Calu3 (cell line): ENCODE measurements at regions not wholly inside any gene's neighbourhood (a gene's known extent, or its start where the extent isn't known, plus 50 kb on each side); places are given as distances from the start of the nearest gene placed in this dataset.

Source experiments
- BruUV-seq: library from RNA; stranded (reverse); fragments of 400-500 nt; replicated peaks from 2 replicates; lab custom pipeline; 2021; lab: Mats Ljungman, UMichigan
- CTCF ChIA-PET: fragments of 300-600 bp; sonication (Branson Sonifier 250); formaldehyde crosslinking; loops from one replicate; lab custom pipeline; 2022; ENCODE audit warnings: antibody characterized with exemption; lab: Charles Lee
- DNase-seq: peaks from one replicate; pipeline ENCODE4 v3.0.0; 2022
- H3K27ac Mint-ChIP-seq: one replicate; pipeline ENCODE4 v1.8.0; 2022; ENCODE audit warnings: mixed read lengths; ENCODE audit not compliant: unreplicated experiment
- H3K27me3 Mint-ChIP-seq: one replicate; pipeline ENCODE4 v1.8.0; 2022; ENCODE audit warnings: mixed read lengths; ENCODE audit not compliant: unreplicated experiment
- H3K36me3 Mint-ChIP-seq: one replicate; pipeline ENCODE4 v1.8.0; 2022; ENCODE audit warnings: mild to moderate bottlenecking, moderate library complexity, mixed read lengths; ENCODE audit not compliant: insufficient read depth, unreplicated experiment
- H3K4me1 Mint-ChIP-seq: one replicate; pipeline ENCODE4 v1.8.0; 2022; ENCODE audit warnings: mild to moderate bottlenecking, low read depth, mixed read lengths; ENCODE audit not compliant: unreplicated experiment
- H3K4me3 Mint-ChIP-seq: one replicate; pipeline ENCODE4 v1.8.0; 2022; ENCODE audit warnings: mild to moderate bottlenecking, low read depth, moderate library complexity, mixed read lengths; ENCODE audit not compliant: unreplicated experiment
- H3K9me3 Mint-ChIP-seq: one replicate; pipeline ENCODE4 v1.8.0; 2022; ENCODE audit warnings: low read depth, mixed read lengths; ENCODE audit not compliant: unreplicated experiment
- intact Hi-C: fragments of 100-400 bp; cut with micrococcal nuclease; formaldehyde crosslinking; loops from one replicate; pipeline ENCODE4 v1.10.0; 2022; ENCODE audit not compliant: unreplicated experiment
- TF ChIP-seq, protein P1 (sequence below): fragments of 200-600 bp; IDR thresholded peaks from one replicate; pipeline ENCODE4 v1.8.0; 2022; ENCODE audit warnings: antibody characterized with exemption; ENCODE audit not compliant: unreplicated experiment

DNA sequence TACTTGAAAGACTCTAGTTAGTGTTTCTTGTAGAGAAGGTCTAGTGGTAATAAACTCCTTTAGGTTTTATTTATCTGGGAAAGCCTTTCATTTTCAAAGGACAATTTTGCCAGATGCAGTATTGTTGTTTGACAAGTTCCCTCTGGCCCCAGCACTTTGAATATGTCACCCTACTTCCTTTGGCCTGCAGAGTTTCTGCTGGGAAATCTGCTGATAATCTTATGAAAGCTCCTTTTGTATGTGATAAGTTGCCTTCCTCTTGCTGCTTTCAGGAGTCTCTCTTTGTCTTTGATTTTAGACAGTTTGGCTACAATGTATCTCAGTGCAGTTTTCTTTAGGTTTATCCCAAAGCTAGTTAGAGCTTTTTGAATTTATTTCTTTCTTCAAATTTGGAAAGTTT, 106.2 kb upstream of the L3MBTL4 start:
- no peak overlapping the region for H3K27ac Mint-ChIP-seq
- TF ChIP-seq, protein P1, sequence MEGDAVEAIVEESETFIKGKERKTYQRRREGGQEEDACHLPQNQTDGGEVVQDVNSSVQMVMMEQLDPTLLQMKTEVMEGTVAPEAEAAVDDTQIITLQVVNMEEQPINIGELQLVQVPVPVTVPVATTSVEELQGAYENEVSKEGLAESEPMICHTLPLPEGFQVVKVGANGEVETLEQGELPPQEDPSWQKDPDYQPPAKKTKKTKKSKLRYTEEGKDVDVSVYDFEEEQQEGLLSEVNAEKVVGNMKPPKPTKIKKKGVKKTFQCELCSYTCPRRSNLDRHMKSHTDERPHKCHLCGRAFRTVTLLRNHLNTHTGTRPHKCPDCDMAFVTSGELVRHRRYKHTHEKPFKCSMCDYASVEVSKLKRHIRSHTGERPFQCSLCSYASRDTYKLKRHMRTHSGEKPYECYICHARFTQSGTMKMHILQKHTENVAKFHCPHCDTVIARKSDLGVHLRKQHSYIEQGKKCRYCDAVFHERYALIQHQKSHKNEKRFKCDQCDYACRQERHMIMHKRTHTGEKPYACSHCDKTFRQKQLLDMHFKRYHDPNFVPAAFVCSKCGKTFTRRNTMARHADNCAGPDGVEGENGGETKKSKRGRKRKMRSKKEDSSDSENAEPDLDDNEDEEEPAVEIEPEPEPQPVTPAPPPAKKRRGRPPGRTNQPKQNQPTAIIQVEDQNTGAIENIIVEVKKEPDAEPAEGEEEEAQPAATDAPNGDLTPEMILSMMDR, result no peak
- no peaks in the 10 kb centered on the region for H3K4me1 Mint-ChIP-seq
- peaks cover 8% of the 10 kb centered on the region for H3K9me3 Mint-ChIP-seq
- CTCF ChIA-PET, result interaction anchor here (2.2 kb wide), 1 partner anchor 653 kb away, joined by 7 read pairs; no protein-coding TSS in a partner anchor
- peaks cover 31% of the 10 kb centered on the region for H3K27me3 Mint-ChIP-seq
- no peak overlapping the region for H3K4me3 Mint-ChIP-seq
- no peak for DNase-seq
- H3K36me3 Mint-ChIP-seq, result no peaks in the 10 kb centered on the region
- BruUV-seq, result no TSS peak
- intact Hi-C loops, result loop anchor here (1.0 kb wide), 1 partner anchor 653 kb away; no protein-coding TSS in a partner anchor

DNA sequence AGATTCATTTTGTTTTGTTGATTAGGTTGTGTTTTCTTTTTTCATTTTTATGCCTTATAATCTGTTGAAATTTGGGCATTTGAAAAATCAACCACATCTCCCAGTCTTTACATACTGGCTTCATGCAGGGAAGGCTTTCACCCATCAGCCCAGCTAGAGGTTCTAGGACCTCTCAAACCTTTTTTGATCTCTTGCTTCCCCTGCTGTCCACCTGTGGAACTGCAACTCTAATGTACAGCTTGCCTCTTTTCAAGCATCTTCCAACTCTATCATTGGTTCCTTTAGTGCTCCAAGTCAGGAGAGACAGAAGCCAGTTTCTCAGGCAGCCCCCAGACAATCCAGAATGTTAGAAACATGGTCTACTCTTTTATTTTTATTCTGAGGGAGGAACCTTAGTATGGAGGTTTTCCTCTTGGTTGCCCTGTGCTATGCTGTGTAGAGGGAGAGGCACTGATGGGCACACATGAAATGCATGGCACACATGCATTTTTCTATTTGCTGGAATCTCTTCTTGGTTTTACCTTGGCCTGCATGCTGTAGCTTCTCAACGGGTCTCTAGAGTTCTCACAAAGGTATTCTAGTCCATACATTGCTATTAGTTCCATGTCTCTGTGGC, 107.2 kb upstream of the L3MBTL4 start:
- CTCF ChIA-PET, result interaction anchor here (0.6 to 2.2 kb wide), 4 partner anchors 13 to 654 kb away, joined by 3 to 7 read pairs (median 3); no protein-coding TSS in a partner anchor
- H3K9me3 Mint-ChIP-seq, result peaks cover 5% of the 10 kb centered on the region
- peaks cover 31% of the 10 kb centered on the region for H3K27me3 Mint-ChIP-seq
- peak; percentile 66 for DNase-seq
- H3K27ac Mint-ChIP-seq, result no peak overlapping the region
- TF ChIP-seq, protein P1, result peak; percentile 86
- no peaks in the 10 kb centered on the region for H3K4me1 Mint-ChIP-seq
- BruUV-seq, result no TSS peak
- intact Hi-C loops, result loop anchor here (1.0 kb wide), 2 partner anchors 643 to 654 kb away; no protein-coding TSS in a partner anchor
- no peaks in the 10 kb centered on the region for H3K36me3 Mint-ChIP-seq
- H3K4me3 Mint-ChIP-seq, result no peak overlapping the region

- Mint-ChIP-seq H3K4me1 (no peaks in the 10 kb centered on the region), H3K27ac (no peak overlapping the region), H3K27me3 (peaks cover 31% of the 10 kb centered on the region), H3K4me3 (no peak overlapping the region), H3K9me3 (peaks cover 5% of the 10 kb centered on the region), H3K36me3 (no peaks in the 10 kb centered on the region)
- no peak for DNase-seq
- CTCF ChIA-PET, result no interaction called here
- BruUV-seq, result no TSS peak
- TF ChIP-seq, protein P1, result no peak
- intact Hi-C loops, result no loop called here
Observed at GRCh38 chr18:6525604-6526003, 110.9 kb upstream of the L3MBTL4 start.

DNA sequence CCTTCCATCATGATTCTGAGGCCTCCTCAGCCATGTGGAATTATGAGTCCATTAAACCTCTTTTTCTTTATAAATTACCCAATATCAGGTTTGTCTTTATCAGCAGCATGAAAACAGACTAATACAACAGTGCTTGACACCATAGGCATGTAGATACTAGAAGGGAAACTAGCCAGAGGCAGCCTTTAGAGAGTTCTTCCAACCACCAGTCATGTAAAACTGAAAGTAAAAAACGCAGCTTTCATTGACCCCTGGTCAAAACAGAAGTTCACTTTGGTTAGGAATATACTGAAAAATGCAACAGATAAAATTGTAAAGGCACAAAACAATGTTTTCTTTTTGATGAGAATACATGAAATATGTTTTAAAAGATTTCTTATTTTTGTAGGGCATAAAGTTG, 122.8 kb upstream of the L3MBTL4 start:
- CTCF ChIA-PET, result no interaction called here
- Mint-ChIP-seq H3K4me3 (no peak overlapping the region), H3K9me3 (peaks cover 6% of the 10 kb centered on the region), H3K27me3 (no peaks in the 10 kb centered on the region), H3K4me1 (peaks cover 10% of the 10 kb centered on the region), H3K27ac (no peak overlapping the region), H3K36me3 (no peaks in the 10 kb centered on the region)
- no TSS peak for BruUV-seq
- intact Hi-C loops, result no loop called here
- no peak for DNase-seq
- TF ChIP-seq, protein P1, result no peak
